H9 (cell line): ENCODE measurements at regions not wholly inside any gene's neighbourhood (a gene's known extent, or its start where the extent isn't known, plus 50 kb on each side); places are given as distances from the start of the nearest gene placed in this dataset.

Experiments
- DNase-seq: peaks from one replicate; pipeline ENCODE4 v3.0.0-alpha.2; 2017
- H2AFZ ChIP-seq: one replicate; pipeline ENCODE4 v1.6.1; 2013; ENCODE audit warnings: mild to moderate bottlenecking, low read length, control low read depth, moderate library complexity
- H2AK5ac ChIP-seq: 2 replicates; pipeline ENCODE4 v1.6.1; 2013; ENCODE audit warnings: low read length, control low read depth, mixed read lengths; ENCODE audit not compliant: insufficient read length
- H2BK120ac ChIP-seq: one replicate; pipeline ENCODE4 v1.6.1; 2013; ENCODE audit warnings: low read depth, mild to moderate bottlenecking, low read length, control low read depth, inconsistent platforms; ENCODE audit not compliant: poor library complexity, severe bottlenecking
- H2BK12ac ChIP-seq: 2 replicates; pipeline ENCODE4 v1.6.1; 2013; ENCODE audit warnings: low read length, control low read depth, mixed read lengths, low read depth; ENCODE audit not compliant: insufficient read length
- H2BK15ac ChIP-seq: 2 replicates; pipeline ENCODE4 v1.6.1; 2013; ENCODE audit warnings: low read depth, low read length, control low read depth
- H2BK20ac ChIP-seq: one replicate; pipeline ENCODE4 v1.6.1; 2013; ENCODE audit warnings: low read depth, mild to moderate bottlenecking, low read length, control low read depth, inconsistent platforms; ENCODE audit not compliant: poor library complexity, severe bottlenecking
- H2BK5ac ChIP-seq: 2 replicates; pipeline ENCODE4 v1.6.1; 2013; ENCODE audit warnings: low read length, control low read depth, mixed read lengths; ENCODE audit not compliant: insufficient read length
- H3K14ac ChIP-seq: 2 replicates; pipeline ENCODE4 v1.6.1; 2013; ENCODE audit warnings: low read length, control low read depth; ENCODE audit not compliant: insufficient read depth
- H3K18ac ChIP-seq: 2 replicates; pipeline ENCODE4 v1.6.1; 2013; ENCODE audit warnings: low read depth, mild to moderate bottlenecking, mixed read lengths, low read length, control low read depth; ENCODE audit not compliant: insufficient read length
- H3K23ac ChIP-seq: 2 replicates; pipeline ENCODE4 v1.6.1; 2013; ENCODE audit warnings: low read length, control low read depth, mixed read lengths, low read depth; ENCODE audit not compliant: insufficient read length
- H3K23me2 ChIP-seq: 2 replicates; pipeline ENCODE4 v1.6.1; 2013; ENCODE audit warnings: low read depth, mild to moderate bottlenecking, mixed read lengths, low read length, control low read depth; ENCODE audit not compliant: insufficient read length, poor library complexity, severe bottlenecking
- H3K27ac ChIP-seq: 2 replicates; pipeline ENCODE4 v1.5.1; 2013; ENCODE audit warnings: low read length, control low read depth, mixed read lengths, low read depth; ENCODE audit not compliant: insufficient read length
- H3K27me3 ChIP-seq: 2 replicates; pipeline ENCODE4 v1.6.1; 2013; ENCODE audit warnings: low read length, control low read depth, inconsistent platforms; ENCODE audit not compliant: insufficient read depth
- H3K4ac ChIP-seq: 2 replicates; pipeline ENCODE4 v1.6.1; 2013; ENCODE audit warnings: low read depth, mild to moderate bottlenecking, control low read depth, inconsistent platforms, low read length, moderate library complexity
- H3K4me1 ChIP-seq: 2 replicates; pipeline ENCODE4 v1.6.1; 2013; ENCODE audit warnings: low read length, control low read depth, inconsistent platforms; ENCODE audit not compliant: insufficient read depth
- H3K4me2 ChIP-seq: 2 replicates; pipeline ENCODE4 v1.6.1; 2013; ENCODE audit warnings: low read length, control low read depth, mixed read lengths; ENCODE audit not compliant: insufficient read length, insufficient read depth
- H3K56ac ChIP-seq: 2 replicates; pipeline ENCODE4 v1.6.1; 2013; ENCODE audit warnings: low read depth, mild to moderate bottlenecking, mixed read lengths, low read length, control low read depth; ENCODE audit not compliant: insufficient read length
- H3K79me1 ChIP-seq: 2 replicates; pipeline ENCODE4 v1.6.1; 2013; ENCODE audit warnings: low read depth, mild to moderate bottlenecking, moderate library complexity, low read length, control low read depth, inconsistent platforms; ENCODE audit not compliant: insufficient read depth, poor library complexity, severe bottlenecking
- H3K79me2 ChIP-seq: 2 replicates; pipeline ENCODE4 v1.6.1; 2013; ENCODE audit warnings: low read length, control low read depth, inconsistent platforms; ENCODE audit not compliant: insufficient read depth
- H3K9ac ChIP-seq: 2 replicates; pipeline ENCODE4 v1.6.1; 2013; ENCODE audit warnings: low read length, control low read depth, mixed read lengths; ENCODE audit not compliant: insufficient read length; ENCODE audit errors: extremely low read depth
- H3K9me3 ChIP-seq: one replicate; pipeline ENCODE4 v1.6.1; 2013; ENCODE audit warnings: low read depth, low read length, inconsistent platforms; ENCODE audit not compliant: control insufficient read depth
- H3T11ph ChIP-seq: one replicate; pipeline ENCODE4 v1.6.1; 2013; ENCODE audit warnings: mild to moderate bottlenecking, low read length, control low read depth, inconsistent platforms
- H4K20me1 ChIP-seq: one replicate; pipeline ENCODE4 v1.6.1; 2013; ENCODE audit not compliant: control insufficient read depth, insufficient read length, insufficient read depth
- H4K5ac ChIP-seq: 2 replicates; pipeline ENCODE4 v1.6.1; 2013; ENCODE audit warnings: low read depth, mild to moderate bottlenecking, mixed read lengths, low read length, control low read depth; ENCODE audit not compliant: insufficient read length
- H4K8ac ChIP-seq: replicated peaks from 2 replicates; pipeline ENCODE4 v1.6.1; 2013; ENCODE audit warnings: low read length, control low read depth, mixed read lengths, low read depth; ENCODE audit not compliant: insufficient read length
- H4K91ac ChIP-seq: 2 replicates; pipeline ENCODE4 v1.6.1; 2013; ENCODE audit warnings: low read depth, mild to moderate bottlenecking, moderate library complexity, mixed read lengths, low read length, control low read depth; ENCODE audit not compliant: insufficient read length
- H3K27ac Mint-ChIP-seq, 3 experiments: 2 replicates in 2 of 3; 3 replicates in 1 of 3; pipeline ENCODE4 v1.8.0; 2020 to 2021; ENCODE audit warnings: mixed read lengths in 3 of 3, mild to moderate bottlenecking in 1 of 3, moderate library complexity in 1 of 3
- H3K27me3 Mint-ChIP-seq: 2 replicates; pipeline ENCODE4 v1.8.0; 2021; ENCODE audit warnings: low read depth, mild to moderate bottlenecking, moderate library complexity, mixed read lengths
- H3K36me3 Mint-ChIP-seq, 3 experiments: 2 replicates in 2 of 3; 3 replicates in 1 of 3; pipeline ENCODE4 v1.8.0; 2020 to 2021; ENCODE audit warnings: low read depth in 3 of 3, mixed read lengths in 3 of 3; ENCODE audit not compliant: insufficient read depth in 1 of 3
- H3K4me1 Mint-ChIP-seq, 2 experiments: 2 replicates each; pipeline ENCODE4 v1.8.0; 2020; ENCODE audit warnings: mixed read lengths in 2 of 2
- H3K4me3 Mint-ChIP-seq, 2 experiments: 2 replicates in 1 of 2; 3 replicates in 1 of 2; pipeline ENCODE4 v1.8.0; 2020 to 2021; ENCODE audit warnings: mild to moderate bottlenecking in 2 of 2, mixed read lengths in 2 of 2, moderate library complexity in 1 of 2
- H3K9me3 Mint-ChIP-seq, 2 experiments: 2 replicates in 1 of 2; 3 replicates in 1 of 2; pipeline ENCODE4 v1.8.0; 2020; ENCODE audit warnings: mild to moderate bottlenecking in 2 of 2, mixed read lengths in 2 of 2, moderate library complexity in 1 of 2
- WGBS: extraction: QIAGEN DNeasy Blood & Tissue Kit; methylation state at CpG from one replicate; pipeline ENCODE4 v1.1.7; 2013; ENCODE audit warnings: missing lambda C conversion rate, low lambda C conversion rate, mixed read lengths; ENCODE audit not compliant: insufficient read length; ENCODE audit errors: extremely low coverage; 5-methylcytosine and 5-hydroxymethylcytosine counted together
- TF ChIP-seq, protein P1 (sequence below): fragments of 200-600 bp; sonication (generic); conservative IDR thresholded peaks from 3 replicates; pipeline ENCODE4 v1.8.0; 2021; ENCODE audit warnings: antibody characterized with exemption, mild to moderate bottlenecking

DNA sequence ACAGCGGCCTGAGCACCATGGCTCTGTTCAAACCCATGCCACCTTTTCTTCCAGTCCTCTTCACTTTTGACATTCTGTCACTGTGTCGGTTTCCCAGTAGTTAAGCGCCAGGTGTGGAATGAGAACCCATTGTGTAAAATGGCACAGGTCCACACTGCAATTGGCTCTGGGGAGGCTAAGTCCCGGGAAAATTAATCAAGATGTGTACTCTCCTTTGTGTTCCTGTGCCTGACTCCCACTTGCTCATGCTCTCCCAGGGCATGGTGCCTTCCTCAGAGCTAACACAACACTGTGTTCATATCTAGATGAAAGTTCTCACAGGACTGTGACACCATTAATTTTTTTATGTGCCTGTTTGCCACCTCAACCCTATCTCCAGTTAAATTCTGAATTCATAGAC, 59.0 kb upstream of the BTG3 start:
- Histone ChIP-seq H4K20me1 (no peaks in the 10 kb centered on the region), H4K91ac (no peak overlapping the region), H2BK5ac (no peak overlapping the region), H3K56ac (no peak overlapping the region), H3K18ac (no peak overlapping the region), H3K14ac (no peak overlapping the region), H3K23ac (no peak overlapping the region), H2BK20ac (no peak overlapping the region), H3K27ac (no peak overlapping the region), H2BK12ac (no peak overlapping the region), H3K4me1 (peaks cover 6% of the 10 kb centered on the region), H3K4ac (no peak overlapping the region), H3K23me2 (no peaks in the 10 kb centered on the region), H2AK5ac (no peak overlapping the region), H3K9me3 (no peaks in the 10 kb centered on the region), H2BK120ac (no peak overlapping the region), H3T11ph (no peak overlapping the region), H3K79me1 (no peaks in the 10 kb centered on the region), H4K8ac (no peak overlapping the region), H2BK15ac (no peak overlapping the region), H4K5ac (no peak overlapping the region), H3K9ac (no peak overlapping the region), H3K4me2 (no peak overlapping the region), H3K79me2 (no peaks in the 10 kb centered on the region), H3K27me3 (no peaks in the 10 kb centered on the region), H2AFZ (no peak overlapping the region)
- Mint-ChIP-seq H3K27me3 (peaks cover 49% of the 10 kb centered on the region), H3K4me1 (peaks cover 37 to 45% of the 10 kb centered on the region in 2 experiments), H3K27ac (no peak overlapping the region), H3K36me3 (no peaks in the 10 kb centered on the region; a peak in 1 of 7 replicates), H3K4me3 (no peak overlapping the region), H3K9me3 (peaks cover 0 to 3% of the 10 kb centered on the region in 2 experiments; a peak in 1 of 5 replicates)
- DNase-seq: no peak
- TF ChIP-seq, protein P1, sequence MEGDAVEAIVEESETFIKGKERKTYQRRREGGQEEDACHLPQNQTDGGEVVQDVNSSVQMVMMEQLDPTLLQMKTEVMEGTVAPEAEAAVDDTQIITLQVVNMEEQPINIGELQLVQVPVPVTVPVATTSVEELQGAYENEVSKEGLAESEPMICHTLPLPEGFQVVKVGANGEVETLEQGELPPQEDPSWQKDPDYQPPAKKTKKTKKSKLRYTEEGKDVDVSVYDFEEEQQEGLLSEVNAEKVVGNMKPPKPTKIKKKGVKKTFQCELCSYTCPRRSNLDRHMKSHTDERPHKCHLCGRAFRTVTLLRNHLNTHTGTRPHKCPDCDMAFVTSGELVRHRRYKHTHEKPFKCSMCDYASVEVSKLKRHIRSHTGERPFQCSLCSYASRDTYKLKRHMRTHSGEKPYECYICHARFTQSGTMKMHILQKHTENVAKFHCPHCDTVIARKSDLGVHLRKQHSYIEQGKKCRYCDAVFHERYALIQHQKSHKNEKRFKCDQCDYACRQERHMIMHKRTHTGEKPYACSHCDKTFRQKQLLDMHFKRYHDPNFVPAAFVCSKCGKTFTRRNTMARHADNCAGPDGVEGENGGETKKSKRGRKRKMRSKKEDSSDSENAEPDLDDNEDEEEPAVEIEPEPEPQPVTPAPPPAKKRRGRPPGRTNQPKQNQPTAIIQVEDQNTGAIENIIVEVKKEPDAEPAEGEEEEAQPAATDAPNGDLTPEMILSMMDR: no peak
- WGBS: no CpG with 5 or more reads among the region's 4 CpGs
